Ramos (cell line): ENCODE measurements at regions not wholly inside any gene's neighbourhood (a gene's known extent, or its start where the extent isn't known, plus 50 kb on each side); places are given as distances from the start of the nearest gene placed in this dataset.

ENCODE experiments used
- in situ Hi-C: fragments of 300-500 bp; cut with MboI; formaldehyde crosslinking; loops from one replicate; pipeline ENCODE4 v1.14.3; 2022; ENCODE audit warnings: low sequenced_read_pairs; ENCODE audit not compliant: unreplicated experiment

- in situ Hi-C loops, result no loop called here
These were observed 175.8 kb upstream of the CHD1 start for GRCh38 chr5:99104538-99105132.

DNA sequence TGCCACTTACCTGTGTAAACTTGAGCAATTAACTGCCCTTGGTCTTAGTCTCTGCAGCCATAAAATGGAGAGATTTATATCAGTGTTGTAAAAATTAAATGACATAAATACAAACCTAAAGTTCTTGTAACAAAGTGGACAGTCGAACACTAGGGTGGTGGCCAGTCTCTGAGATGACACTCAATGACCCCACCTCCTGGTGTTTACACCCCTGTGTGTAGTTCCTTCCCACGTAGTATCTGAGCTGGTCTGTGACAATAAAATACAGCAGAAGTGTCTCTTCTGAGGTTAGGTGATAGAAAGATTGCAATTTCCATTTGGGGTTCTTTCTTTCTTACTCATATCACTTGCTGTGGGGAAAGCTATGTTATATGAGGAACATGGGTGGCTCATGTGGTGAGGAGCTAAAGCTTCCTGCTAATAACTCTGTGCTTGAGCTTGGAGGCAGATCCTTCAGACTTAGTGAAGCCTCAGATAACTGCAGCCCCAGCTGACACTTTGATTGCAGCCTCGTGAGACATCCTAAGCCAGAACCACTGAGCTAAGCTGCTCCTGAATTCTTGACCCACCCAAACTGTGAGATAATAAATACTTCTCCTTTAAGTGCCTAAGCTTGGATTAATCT, 173.4 kb upstream of the CHD1 start:
- in situ Hi-C loops, result no loop called here

DNA sequence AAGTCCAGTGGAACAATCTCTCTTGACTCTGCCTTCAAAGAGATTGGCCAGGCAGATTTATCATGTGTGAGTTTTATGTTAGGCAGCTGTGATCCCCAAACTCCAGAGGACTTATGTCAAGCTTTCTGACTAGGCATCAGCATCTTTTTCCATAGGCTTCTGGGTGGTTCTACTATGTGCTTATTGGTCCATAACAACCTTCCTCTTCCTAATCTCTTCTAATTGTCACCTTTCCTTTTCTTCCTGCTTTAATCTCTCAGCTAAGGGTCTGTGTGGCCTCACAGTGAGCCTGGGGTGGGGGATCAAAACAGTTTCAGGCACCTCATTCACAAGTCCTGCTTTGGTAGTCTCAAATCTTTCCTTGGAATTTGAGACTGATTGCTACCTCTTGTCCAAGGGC, 170.9 kb upstream of the CHD1 start:
- in situ Hi-C loops, result no loop called here

DNA sequence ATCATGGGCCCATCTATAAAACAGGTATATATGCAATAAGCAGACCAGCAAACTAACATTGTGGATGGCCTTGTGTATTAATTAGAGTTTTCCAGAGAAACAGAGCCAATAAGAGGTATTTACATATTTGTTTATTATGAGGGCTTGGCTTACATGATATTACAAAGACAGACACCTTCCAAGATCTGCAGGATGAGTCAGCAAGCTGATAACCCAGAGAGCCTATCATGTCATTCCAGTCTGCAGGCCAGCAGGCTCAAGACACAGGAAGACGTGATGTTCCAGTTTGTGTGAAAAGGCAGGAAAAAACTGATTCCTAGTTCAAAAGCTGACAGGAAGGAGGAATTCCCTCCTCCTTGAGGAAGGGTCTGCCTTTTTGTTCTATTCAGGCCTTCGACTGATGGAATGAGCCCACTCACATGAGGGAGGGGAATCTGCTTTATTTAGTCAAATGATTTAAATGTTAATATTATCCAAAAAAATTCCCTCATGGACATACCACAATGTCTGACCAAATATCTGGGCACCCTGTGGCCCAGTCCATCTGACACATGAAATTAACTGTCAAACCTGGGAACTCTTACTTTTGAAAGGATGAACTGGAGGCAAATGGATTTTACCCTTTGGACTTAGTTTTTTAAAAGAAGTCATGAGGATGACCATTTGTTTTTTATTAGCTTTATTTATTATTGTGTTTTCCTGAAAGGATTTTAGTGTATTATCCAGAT, 161.2 kb upstream of the CHD1 start:
- in situ Hi-C loops, result no loop called here

GRCh38 chr5:99088309-99088708, 159.5 kb upstream of the CHD1 start:
- in situ Hi-C loops, result no loop called here

GRCh38 chr5:99083197-99083596, 154.4 kb upstream of the CHD1 start:
- in situ Hi-C loops, result no loop called here

DNA sequence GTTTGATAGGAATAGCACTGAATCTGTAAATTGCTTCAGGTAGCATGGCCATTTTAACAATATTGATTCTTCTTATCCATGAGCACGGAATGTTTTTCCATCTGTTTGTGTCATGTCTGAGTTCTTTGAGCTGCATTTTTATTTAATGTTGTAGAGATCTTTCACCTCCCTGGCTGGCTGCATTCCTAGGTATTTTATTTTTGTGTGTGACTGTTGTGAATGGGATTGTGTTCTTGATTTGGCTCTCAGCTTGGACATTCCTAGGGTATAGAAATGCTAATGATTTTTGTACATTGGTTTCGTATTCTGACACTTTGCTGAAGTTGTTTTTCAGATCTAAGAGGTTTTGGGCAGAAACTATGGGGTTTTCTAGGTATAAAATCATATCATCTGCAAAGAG, 152.9 kb upstream of the CHD1 start:
- in situ Hi-C loops, result no loop called here

DNA sequence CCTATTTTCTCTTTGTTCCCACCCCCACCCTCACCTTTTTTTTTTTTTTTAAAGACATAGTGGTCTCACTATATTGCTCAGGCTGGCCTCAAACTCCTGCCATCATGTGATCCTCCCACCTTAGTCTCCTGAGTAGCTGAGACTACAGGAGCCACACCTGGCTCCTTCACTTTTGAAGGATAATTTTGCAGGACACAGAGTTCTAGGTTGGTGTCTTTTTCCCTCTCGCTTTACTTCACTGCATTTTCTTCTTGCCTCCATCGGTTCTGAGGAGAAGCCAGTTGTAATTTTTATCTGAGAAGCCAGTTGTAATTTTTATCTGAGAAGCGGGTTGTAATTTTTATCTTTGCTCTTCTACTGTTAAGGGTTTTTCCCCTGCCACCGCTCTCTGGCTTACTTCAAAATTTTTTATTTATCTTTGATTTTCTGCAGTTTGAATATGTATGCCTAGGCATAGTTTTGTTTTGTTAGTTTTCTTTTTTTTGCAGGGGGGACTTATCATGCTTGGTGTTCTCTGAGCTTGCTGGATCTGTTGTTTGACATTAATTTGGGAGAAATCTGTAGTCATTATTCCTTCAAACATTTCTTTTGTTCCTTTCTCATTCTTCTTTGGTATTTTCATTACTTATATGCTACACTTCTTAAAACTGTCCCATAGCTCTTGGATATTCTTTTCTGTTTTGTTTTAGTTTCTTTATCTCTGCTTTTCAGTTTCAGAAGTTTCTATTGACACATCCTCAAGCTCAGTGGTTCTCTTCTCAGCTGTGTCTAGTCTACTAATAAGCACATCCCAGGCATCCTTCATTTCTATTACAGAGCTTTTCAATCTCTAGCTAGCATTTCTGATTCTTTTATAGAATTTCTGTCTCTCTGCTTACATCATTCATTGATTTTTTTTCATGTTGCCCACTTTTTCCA, 148.2 kb upstream of the CHD1 start:
- in situ Hi-C loops, result no loop called here

- in situ Hi-C loops, result no loop called here
These were observed 144.0 kb upstream of the CHD1 start for GRCh38 chr5:99072846-99073245.

- in situ Hi-C loops, result no loop called here
These were observed 142.0 kb upstream of the CHD1 start for GRCh38 chr5:99070822-99071221.

GRCh38 chr5:99070362-99070761, 141.6 kb upstream of the CHD1 start:
- in situ Hi-C loops, result no loop called here

DNA sequence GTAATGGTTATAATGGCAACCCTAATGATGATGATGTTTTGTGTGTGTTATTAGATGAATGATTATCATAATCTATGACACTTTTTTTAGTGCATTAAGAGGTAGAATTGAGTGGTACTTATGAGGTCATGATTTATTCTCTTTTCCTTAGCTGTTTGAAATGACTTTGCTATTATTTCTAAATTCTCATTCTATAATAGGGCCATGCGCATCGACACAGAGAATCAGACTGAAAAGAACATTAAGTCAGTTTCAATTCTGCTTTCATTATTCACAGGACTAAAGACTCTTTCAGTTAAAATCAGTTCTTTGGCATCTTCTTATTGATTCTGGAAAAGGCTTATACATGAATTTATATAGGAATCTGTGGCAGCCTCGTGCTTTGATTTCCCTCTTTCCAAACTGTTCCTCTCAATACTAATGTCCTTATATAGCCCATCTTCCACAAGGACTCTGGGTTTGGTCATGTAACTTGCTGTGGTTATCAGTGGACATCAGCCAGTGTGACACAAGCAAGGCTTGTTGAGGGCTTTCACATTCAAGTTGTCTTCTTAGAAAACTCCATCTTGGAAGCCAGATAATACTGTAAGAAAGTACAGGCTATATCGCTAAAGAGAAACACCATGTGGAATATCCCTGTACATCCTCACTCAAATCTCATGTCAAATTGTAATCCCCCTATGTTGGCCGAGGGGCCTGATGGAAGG, 140.3 kb upstream of the CHD1 start:
- in situ Hi-C loops, result no loop called here

DNA sequence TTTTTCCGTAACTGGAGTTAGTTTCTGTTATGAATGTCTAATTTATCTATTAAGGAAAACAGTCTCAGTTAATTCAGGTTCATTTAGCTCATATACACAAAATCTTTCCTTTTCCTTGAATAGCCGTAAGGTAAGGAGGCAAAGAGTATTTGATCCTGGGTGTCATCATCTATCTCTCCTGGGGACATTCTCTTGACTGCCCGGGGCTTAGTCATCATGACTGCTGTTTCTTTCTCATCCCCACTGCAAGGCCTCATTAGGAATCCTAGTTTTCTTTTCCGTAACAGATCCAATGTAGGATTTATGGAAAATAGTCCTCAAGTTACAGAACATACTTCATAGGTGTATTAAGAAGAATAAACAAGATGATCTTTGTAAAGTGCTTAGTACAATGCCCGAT, 134.9 kb upstream of the CHD1 start:
- in situ Hi-C loops, result no loop called here

DNA sequence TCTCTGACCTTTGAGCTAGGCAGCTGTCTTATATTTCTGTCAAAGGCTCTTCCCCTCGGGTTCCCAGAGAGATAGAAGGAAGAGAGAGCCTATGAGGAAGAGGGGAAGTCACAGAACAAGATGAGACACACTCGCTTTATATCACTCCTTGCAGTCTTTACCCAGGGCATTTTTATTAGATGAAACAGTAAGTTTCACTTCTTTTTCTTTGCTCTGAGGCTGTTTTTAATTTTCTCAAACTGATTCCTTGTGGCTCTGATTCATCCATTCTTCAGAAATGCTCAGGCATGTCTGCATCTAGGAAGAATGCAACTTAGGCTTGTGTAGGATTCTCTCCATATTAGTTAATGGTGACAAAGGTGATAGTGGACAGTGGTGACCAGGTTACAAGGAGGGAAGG, 132.9 kb upstream of the CHD1 start:
- in situ Hi-C loops, result no loop called here

GRCh38 chr5:99061299-99061698, 132.5 kb upstream of the CHD1 start:
- in situ Hi-C loops, result no loop called here

DNA sequence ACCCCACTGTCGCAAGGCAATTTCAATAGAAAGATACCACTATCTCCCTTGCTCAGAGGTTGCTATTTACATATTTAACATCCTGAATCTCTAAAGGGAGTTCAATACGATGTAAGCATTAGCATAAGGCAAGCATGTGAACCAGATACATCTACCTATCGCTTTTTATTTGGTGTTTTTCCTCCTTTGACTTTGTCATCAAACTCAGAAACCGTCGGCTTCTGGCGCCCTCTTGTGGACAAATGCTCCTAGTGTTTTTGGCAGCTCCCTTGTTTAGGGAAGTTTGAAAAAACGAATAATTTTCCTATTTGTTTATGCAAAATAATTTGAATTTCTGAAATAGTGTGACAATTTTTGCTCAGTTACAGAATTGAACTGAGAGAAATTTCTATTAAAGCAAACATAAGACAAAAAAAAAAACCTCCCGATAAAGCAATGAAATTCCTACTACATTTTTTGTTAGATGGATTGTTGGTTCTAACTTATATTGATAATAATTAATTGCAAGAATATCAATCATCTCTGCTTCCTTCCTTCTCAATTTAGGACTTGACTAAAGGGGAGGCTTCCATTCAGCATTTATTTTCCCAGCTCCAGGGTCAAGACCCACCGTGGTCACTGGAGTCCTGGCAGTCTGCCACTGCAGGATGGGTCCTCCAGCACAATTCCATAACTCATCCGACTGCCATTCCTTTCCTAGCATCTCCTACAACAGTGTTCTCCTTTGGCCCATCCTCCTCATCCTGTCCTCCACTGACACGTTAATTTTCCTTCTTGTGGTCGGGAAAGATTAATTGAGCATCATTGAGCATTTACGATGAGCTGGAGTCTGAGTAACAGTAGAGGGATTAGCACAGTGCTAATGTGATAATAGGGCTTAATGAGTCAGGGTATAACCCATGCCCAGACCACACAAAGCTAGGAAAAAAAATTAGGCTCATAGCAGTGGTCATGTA, 131.8 kb upstream of the CHD1 start:
- in situ Hi-C loops, result no loop called here

DNA sequence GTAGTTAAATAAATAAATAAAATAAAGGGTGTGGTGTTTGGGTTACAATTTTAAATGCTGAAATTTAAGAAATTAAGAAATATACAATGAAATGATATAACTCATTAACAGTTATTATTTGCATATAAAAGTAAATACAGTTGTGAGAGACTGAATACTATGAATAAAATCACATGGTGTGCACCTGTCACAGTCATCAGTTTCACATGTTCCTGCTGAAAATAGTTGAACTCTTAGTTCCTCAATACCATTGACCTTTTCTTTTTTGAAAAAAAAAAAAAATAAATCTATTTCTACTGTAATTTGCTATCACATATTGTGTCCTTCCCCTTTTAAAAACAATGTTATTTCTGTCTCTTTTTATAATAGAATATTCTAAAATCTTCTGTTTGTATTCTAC, 130.9 kb upstream of the CHD1 start:
- in situ Hi-C loops, result loop anchor here (5.0 kb wide), 1 partner anchor 152 kb away; no protein-coding TSS in a partner anchor

DNA sequence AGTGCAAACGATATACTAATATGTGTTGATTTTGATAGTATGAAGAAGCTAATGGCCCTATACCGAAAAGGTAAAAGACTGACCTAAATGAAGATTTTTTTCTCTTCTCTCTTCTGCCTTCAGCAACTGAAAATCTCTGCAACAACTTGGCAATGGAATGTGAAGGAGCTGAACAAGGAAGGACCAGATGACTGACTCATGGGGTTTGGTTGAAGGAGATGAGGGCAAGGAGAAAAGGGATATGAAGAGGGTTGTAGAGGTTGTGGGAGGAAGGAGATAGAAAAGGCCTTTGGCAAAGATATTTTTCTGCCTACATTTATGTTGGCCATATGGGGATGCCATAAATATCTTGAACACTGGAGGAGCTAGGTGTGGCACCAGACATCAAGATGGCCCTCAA, 129.7 kb upstream of the CHD1 start:
- in situ Hi-C loops, result loop anchor here (5.0 kb wide), 1 partner anchor 151 kb away; no protein-coding TSS in a partner anchor

GRCh38 chr5:99054972-99055371, 126.2 kb upstream of the CHD1 start:
- in situ Hi-C loops, result loop anchor here (5.0 kb wide), 1 partner anchor 148 kb away; no protein-coding TSS in a partner anchor
